Non-pigmented ciliary epithelial cell (primary cell): ENCODE measurements at regions not wholly inside any gene's neighbourhood (a gene's known extent, or its start where the extent isn't known, plus 50 kb on each side); places are given as distances from the start of the nearest gene placed in this dataset.
A peak's percentile ranks its signal among the peaks of the same experiment; 100 is the strongest.

Experiments
- DNase-seq: peaks from one replicate; pipeline ENCODE4 v3.0.0-alpha.2; 2010; ENCODE audit warnings: low read depth

DNA sequence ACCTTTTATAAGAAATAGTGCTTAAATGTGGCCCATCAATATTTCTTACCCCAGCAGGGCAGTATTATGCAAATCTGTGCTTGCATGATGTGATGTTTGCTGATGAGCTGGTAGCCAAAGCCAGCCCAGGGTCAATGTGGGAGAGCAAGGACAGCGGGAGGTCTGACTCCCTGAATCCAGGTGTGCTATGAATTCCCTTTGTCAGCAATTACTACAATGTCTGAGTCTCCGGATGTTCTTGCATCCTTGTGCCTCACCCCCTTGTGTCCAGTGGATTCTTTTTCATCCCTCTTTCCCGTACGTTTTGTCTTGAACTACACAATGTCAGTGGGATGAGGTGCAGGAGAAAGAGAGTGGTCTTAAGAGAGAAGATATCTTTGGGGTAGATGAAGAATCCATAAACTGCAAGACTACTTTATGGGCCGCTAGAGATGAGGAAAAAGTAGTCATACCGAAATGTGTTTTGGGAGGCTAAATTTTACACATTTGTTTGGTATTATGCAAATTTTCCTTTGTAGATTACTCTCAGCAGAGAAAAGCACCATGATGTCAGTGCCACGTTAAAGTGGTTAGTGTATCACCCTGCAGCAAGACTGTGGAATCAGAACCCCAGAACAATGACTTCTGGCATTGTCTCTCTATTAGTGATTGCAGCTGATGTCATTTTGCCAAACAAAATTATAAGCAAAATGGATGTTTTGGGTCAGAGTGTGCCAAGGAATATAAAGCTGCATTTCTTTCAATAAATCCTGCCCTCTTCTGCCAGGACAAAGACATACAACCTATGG, 53.5 kb upstream of the TSHZ3 start:
- no peak for DNase-seq

DNA sequence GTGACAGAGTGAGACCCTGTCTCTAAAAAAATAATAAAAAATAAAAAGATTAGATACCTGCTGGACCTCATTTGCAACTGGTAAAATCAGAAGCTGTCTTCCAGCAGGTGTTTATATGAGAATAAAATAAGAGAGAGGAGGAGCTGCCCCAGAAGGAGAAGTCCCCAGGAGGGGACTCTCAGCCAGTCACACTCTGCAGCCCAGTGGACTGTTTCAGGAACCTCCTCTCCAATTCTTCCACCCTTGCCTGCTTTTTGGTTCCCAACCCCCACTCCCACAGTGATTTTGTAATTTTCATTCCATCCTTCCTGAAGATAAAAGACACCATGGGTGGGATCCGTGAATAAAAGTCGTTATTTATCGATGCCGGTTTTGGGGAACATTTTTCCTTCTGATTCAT, 56.9 kb upstream of the TSHZ3 start:
- DNase-seq = no peak

DNA sequence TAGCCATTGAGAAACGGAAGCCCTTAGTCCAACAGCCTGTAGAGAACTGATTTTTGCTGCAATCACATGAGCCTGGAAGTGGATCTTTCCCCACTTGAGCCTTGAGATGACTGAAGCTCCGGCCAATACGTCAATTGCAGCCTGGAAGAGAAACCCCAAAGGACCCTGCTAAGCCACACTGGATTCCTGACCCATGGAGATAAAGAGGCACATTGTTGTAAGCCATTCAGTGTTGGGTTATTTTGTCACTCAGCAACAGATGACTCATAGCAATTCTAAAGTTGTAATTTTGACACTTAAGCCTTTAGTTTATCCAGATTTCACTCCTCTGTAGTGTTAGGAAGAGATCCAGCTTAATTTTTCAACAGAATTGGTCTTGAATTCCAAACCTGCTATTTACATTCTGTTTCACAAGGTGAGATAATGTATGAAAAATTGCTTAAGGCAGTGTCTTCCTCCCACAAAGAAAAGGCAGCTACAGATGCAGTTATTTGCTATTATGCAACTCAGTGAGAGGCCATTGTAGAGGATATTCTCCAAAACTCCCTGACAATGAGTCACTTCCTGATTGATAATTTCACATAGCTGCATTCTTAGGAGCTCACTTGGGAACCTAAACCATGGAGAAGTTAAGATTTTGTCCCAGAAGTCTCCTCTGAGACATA, 59.4 kb upstream of the TSHZ3 start:
- peak; percentile 82 for DNase-seq

DNA sequence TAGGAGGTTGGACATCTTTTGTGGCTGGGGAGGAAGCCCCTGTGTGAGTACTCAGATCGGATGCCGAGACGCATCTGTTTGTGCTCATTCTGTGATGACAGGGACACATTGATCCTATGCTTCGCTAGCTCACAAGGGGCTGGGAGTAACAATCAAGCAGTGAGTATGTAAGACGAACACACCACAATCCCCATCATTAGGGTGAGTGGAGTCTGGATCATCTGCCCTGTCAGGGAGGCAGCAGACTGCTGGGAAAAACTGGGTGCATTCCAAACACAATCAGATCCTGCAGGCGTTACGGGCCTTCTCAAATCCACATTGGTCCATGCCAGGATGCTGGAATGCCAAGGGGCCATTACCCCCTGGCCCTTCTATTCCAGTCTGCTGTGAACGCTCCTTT, 64.1 kb upstream of the TSHZ3 start:
- no peak for DNase-seq

DNA sequence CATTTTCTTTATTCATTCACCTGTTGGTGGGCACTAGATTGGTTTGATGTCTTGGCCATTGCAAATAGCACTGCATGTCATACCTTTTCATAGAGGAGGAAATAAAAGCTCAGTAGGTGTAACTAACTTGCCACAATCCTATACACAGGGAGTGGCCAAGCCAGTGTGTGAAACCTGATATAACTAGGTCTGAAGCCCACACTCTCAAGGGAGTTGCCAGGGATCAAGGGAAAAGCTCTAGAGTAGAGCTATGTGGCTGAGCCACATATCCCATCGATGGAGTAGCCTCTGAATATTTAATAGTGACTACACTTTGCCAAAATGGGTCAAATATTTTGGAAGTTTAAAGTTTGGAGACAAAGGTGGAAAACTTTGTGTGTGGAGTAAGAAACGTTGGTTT, 66.1 kb upstream of the TSHZ3 start:
- no peak for DNase-seq

DNA sequence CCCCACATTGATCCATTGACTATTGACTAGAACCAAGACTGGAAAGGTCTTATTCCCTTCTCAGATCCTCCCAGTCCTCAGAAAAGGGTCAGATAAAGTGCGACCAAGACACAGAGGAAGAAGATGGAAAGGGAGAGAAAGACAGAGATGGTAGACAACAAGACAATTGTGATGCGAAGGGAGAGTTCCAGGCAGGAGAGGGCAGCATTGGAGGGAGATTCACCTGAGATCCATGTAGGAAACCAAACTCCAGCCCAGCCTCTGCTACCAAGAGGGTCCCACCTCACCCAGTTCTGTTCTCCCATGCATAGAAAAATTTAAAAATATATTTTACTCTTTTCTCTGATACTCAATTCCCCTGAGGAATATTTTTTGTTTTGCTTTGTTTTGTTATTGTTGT, 67.3 kb upstream of the TSHZ3 start:
- DNase-seq = no peak

DNA sequence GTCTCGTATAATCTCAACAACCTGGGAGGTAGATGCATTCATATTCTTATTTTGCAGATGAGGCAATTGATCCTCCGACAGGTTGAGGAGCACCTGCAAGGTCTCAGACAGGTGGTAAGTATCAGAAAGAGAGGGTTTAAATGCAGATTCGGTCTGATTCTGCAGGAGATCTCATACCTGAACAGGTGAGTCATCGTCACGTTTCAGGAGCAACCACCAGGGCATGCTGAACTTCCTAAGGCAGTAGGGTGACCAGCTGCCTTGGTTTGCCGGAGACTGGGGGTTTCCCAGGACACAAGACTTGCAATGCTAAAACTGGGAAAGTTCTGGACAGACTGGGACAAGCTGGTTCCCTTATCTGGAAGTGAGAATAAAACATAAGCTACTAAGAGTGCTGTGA, 68.8 kb upstream of the TSHZ3 start:
- no peak for DNase-seq

DNA sequence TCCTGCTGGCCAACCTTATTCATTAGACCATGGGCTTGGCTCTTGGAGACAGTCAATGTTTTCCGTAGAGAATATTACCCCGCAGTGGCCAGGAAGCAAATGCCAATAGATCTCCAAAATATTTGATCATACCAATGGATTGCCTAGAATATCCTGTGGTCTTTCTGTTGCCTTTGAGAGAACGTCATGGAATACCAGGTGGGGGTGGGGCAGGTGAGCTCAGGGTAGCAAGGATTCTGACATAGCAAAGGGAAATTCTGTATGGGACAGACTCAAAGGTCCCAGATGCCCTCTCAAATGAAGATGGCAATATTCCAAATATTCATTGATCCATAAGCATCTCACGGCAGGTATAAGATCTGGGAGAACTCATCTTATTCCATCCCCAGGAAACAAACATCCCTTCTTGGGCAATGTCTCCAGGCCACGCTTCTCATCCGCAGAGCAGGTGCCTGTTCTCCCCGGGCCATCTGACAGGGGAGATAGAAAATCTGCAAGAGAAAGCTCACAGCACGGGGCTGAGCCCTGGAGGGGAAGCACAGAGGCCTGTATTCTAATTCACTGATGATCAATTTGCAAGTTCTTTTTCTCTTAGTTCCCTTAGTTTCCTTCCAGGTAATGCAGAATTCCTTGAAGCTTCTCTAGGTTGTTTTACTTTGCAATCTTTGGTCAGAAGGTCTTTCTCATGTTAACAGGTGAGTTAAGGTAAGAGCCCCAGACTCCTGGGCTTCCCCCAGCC, 69.6 kb upstream of the TSHZ3 start:
- no peak for DNase-seq

DNA sequence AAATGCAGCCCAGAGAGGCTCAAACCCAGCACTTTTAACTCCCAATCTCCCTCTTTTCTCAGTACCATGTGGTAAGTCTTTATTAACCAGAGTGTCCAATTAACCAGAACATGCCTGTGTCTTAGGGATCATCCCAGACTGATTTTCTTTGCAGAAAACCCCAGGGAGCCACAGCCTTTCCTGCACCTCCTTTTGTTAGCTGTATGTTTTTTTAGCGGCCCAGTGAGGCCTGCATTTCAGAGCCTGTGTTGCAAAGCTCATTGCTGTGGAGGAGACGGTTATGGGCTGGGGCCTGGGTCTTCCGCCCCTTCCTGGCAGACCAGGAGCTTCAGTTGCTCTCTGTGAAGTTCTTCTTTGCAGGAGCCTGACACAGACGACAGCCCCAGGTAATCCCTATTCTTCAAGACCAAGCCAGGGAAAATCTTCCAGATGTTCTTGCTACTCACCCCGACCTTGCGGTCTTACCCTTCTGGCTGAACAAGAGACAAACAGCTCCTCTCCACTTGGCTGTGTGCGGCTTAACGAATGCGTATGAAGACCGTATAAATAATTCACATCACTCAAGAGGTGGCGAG, 70.7 kb upstream of the TSHZ3 start:
- no peak for DNase-seq

DNA sequence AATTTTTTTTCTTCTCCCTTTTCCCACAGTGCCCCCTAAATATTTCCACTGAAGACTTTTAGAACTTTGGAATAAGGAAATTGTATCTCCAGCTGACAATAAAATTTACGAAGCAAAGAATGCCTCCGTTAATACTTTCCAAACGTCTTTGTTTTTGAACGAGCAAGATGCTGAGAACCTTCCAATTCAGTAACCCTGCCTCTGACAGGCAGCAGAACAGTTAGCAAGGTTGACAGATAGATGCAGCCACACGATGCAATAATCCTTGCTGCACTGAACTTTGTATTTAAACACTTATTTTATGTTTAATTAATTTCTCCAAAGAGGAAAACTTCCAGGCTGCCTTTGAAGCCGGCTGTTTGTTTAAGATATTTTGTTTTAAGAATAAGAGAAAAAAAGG, 71.8 kb upstream of the TSHZ3 start:
- DNase-seq = no peak

DNA sequence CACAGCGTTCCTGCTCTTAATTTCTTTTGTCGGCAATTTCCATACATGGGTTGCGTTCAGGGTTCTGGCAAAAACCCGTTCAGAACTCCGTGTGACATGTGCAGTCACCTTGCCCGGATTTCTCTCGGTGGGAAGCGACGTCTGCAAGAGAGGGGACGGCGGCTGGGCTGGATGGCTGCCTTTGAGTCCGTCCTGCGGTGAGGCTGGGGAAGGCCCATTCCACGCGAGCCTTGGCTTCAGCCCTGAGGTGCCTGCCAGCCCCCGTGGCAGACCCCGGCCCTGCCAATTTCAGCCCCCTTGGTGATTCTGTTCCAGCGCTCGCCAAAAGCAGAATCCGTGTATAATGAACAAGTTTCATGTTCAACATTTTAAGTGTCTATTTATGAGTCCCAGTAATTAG, 72.6 kb upstream of the TSHZ3 start:
- DNase-seq = no peak

DNA sequence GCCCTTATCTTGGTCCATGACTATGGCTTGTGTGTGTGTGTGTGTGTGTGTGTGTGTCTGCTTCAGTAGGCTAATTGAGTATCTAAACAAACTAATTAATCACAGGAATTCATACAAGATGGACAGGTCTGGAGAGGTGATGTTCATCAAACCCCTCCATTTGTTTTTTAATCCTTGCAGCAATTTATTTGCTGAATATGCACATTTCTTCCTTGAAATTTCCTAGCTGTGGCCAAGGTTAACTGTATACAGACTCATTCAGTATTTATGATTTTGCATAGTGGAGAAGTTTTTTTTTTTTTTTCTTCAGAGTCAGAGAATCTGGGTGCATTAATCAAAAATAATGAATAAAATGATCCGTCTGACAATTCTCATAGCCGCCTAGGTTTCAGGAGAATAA, 74.7 kb upstream of the TSHZ3 start:
- no peak for DNase-seq

DNA sequence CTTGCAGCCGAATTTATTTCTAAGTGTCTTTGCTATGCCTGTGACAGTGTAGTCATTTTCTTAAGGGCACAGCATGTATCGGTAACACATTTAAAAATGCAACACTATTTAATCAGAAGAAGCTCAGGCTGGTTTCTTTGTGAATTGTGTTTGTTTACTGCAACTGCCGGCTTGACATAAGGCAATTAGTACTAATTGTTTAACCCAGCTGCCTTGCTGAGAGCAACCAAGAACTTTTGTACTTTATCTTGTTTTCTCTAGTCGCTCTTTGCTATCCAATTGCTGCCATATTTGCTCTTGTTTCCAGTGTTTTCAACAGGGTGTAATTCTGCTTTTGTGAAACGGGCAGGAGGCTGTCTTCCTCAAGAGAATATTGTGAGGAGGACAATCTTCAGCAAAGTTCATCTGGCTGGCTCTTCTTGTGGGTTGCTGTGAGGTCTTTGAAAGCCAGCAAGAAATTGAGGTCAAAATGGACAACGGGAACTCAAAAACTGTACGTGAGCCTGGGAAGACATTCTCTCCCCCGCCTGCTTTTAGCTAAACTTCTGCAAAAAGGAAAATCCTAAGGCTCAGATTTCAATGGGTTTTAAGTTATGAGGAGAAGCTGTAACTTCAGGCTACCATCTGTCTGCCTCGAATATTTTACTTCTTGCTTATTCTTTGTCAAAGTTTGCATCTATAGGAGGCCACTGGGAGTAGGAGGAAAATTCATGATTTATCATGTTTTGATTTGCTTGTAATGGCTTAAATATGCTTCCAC, 75.8 kb upstream of the TSHZ3 start:
- no peak for DNase-seq

DNA sequence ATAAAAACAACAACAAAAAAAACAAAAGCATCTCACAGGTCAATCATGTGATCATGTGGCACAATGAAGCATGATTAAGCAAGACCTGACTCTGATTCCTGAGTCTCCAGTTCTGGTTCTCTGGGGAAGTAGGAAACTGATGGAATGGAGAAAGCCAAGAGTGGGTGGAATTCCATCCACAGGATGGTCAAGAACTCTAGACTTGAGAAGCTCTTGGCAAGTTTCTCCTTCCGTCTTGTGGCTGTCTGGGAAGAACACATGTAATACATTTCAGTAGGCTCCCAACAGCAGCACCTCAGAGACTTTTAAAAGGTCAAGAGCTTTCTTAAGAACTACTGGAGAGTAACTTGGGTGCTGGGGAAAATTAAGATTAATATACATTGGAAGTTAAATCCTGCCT, 78.6 kb upstream of the TSHZ3 start:
- DNase-seq = no peak

DNA sequence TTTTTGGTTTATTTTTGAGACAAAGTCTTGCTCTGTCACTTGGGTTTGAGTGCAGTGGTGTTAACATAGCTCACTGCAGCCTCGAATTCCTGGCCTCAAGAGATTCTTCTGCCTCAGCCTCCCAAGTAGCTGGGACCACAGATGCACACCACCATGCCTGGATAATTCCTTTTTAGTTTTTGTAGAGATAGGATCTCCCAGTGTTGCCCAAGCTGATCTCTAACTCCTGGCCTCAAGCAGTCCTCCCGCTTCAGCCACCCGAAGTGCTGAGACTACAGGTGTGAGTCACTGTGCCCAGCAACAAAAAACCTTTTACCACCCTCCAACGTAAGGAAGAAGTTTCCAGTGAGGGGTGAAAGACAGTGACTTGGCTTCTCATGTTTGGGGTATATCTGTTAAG, 81.1 kb upstream of the TSHZ3 start:
- DNase-seq = no peak

DNA sequence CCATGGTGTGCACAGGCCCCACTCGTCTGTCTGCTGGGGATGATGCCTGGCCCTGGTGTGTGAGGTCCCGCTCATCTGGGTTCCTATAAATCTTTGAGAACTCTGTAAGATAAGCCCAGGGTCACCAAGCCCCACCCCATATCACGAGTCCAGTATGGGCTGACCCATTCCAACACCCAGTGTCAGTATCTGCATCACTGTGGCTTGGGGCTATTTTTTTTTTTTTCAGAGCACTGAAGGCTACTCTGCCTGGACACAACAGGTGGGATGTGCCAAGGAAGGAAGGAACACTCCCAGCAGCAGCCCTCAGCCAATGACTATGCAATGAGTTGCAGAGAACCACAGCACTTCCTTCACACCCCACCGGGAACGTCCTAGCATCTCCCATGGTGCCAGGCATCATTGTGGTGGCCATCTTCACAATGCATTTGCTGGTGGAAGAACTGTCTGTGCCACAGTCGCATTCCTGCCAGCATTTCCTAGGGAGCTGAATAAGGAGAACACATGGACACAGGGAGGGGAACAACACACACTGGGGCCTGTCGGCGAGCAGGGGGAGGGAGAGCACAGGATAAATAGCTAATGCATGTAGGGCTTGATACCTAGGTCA, 83.1 kb upstream of the TSHZ3 start:
- no peak for DNase-seq

DNA sequence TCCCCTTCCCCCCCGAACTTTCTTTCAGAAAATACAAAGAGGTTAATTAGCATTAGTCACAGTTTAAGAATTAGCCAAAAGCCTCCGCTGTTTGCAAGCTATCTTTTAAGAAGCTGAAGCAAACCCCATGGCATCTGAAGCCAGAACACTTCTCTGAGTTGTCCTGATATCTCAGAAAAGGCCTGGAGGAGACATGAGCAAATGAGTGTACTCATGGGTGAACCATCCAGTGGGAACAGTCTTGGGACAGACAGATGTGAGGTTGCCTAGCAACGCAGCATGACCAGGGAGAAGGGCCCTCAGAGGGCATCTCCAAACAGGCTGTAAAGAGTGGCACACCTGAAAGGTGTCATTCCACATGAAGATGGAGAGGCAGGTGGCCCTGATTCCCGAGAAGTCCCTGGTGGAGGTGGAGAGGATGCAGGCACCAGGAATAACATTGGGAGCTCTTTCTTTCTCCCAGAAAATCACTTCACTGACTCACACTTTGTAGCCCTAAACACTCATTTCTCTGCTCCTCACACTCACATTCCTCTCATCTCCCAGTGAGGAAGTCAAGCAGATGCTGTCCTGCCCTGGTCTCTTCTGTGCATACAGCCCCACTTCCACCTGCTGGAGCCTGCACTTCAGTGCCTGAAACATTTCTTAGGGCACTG, 87.0 kb upstream of the TSHZ3 start:
- no peak for DNase-seq

DNA sequence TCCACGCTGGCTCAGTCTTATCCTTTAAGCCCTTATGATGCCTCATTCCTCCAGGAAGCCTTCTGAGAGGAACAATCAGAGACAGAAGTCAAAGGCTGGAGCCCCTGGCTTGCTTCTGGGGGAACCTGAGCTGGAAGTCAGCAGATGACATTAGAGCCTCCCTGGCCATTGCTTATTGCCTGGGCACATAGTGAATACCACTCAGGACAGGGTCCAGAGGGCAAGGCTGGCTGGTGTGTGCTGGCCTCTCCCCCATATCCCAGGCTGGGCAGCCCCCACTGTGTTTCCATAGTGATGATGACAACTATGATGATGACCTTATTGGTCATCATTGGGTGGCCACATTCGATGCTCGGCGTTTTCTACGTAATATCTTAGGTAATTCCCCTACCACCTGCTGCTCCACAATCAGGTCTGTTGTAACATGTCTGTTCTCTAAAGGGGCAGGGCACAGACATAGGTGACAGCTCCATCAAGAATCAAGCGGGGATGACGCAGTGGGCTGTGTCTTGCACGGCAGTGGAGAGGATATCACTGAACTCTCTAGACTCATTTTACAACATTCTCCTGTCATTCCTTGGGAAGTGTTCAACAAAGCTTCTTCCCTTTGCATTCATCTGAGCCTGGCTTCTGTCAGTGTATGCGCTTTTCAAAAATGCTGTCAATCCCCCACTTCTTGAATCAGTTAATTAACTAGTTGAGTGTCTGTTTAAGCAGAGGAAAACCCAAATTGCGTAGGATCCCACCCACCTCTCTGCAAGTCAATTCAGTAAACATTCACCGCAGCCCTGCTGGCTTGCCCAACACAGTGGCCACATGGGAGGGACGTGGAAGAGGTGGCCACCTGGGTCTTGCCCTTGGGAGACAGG, 89.4 kb upstream of the TSHZ3 start:
- no peak for DNase-seq

DNA sequence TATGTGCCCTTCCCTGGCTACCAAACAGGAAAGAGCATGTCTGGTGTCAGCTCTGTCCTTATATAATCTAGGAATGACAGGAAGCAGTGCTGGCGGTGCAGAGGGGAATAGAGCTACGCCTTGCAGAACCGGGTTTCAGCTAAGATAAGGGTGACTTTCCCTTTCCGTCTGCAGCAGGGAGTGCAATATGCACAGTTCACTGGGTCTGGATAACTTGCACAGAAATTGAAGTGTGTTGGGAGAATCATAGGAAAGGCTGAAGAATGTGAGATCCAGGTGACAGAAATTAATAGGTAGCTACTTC, 90.0 kb upstream of the TSHZ3 start:
- DNase-seq = no peak

DNA sequence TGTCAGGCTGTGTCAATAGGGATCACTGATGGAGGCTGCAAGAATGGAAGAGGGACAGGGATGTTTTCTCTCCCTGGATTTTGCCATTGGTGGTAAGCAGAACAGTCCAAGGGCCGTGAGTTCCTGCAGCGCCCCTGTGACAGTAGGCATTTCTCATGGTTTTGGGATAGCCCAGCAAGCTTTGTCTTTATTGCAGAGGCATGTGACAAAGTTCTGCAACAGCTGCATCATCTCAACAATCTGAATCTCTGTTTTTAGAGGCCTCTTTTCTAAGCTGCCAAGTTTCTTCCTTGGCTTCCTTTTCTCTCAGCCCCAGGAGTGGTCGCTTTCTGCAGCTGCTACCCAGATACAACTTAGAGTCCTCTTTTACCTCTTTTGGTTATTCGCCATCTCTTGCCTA, 95.7 kb upstream of the TSHZ3 start:
- no peak for DNase-seq
